Kidney (tissue), 13 donors: ENCODE measurements at regions not wholly inside any gene's neighbourhood (a gene's known extent, or its start where the extent isn't known, plus 50 kb on each side); places are given as distances from the start of the nearest gene placed in this dataset.

Experiments
- DNase-seq, 5 donors: peaks; one replicate each; pipeline ENCODE4 v3.0.0-alpha.2; 2013 to 2020
- FAIRE-seq: peaks from 2 replicates; lab custom pipeline; 2012; peaks lifted over from hg19 to GRCh38; lab: Jason Lieb, UNC
- H3K27ac ChIP-seq, 2 donors: one replicate each; pipeline ENCODE4 v1.7.0; 2013; ENCODE audit warnings: low read depth in 2 of 2, low read length in 2 of 2, inconsistent platforms in 1 of 2
- H3K27me3 ChIP-seq: one replicate; pipeline ENCODE4 v1.7.1; 2013; ENCODE audit warnings: low read length, inconsistent platforms; ENCODE audit not compliant: control insufficient read depth, insufficient read depth
- H3K36me3 ChIP-seq, 3 donors: one replicate each; pipeline versions ENCODE4 v1.7.0 to v1.7.1; 2013; ENCODE audit warnings: low read length in 3 of 3, control low read depth in 1 of 3, inconsistent platforms in 1 of 3; ENCODE audit not compliant: insufficient read depth in 3 of 3, control insufficient read depth in 2 of 3
- H3K4me1 ChIP-seq, 3 donors: one replicate each; pipeline versions ENCODE4 v1.7.0 to v1.7.1; 2013; ENCODE audit warnings: low read length in 3 of 3, inconsistent platforms in 1 of 3, low read depth in 1 of 3; ENCODE audit not compliant: control insufficient read depth in 2 of 3, insufficient read depth in 2 of 3
- H3K4me3 ChIP-seq, 3 donors: one replicate each; pipeline versions ENCODE4 v1.7.0 to v1.8.1; 2013; ENCODE audit warnings: low read length in 3 of 3, control low read depth in 1 of 3, inconsistent platforms in 1 of 3
- H3K9ac ChIP-seq, 3 donors: one replicate each; pipeline versions ENCODE4 v1.7.0 to v1.7.1; 2013; ENCODE audit warnings: low read length in 3 of 3, control low read depth in 1 of 3, inconsistent platforms in 1 of 3
- H3K9me3 ChIP-seq, 3 donors: one replicate each; pipeline versions ENCODE4 v1.7.0 to v1.7.1; 2013; ENCODE audit warnings: low read length in 3 of 3, control low read depth in 1 of 3, inconsistent platforms in 1 of 3; ENCODE audit not compliant: control insufficient read depth in 2 of 3, insufficient read depth in 1 of 3
- intact Hi-C: fragments of 100-400 bp; cut with DNase I; formaldehyde crosslinking; loops from one replicate; pipeline ENCODE4 v1.11.1; 2022
- TF ChIP-seq, protein P1 (sequence below): IDR thresholded peaks from 3 replicates; pipeline ENCODE4 v1.5.1; 2012; ENCODE audit warnings: mild to moderate bottlenecking, moderate library complexity, borderline replicate concordance; ENCODE audit not compliant: insufficient read depth; ENCODE audit errors: extremely low read depth
- donor health status: control.
- donor health status: control.
- donor health status: control.
- donor health status: control.
- donor health status: control.
- donor health status: DM: yes; HTN: yes; CAD: no.
- donor health status: Normal renal cell carcinoma (clear cell type).

DNA sequence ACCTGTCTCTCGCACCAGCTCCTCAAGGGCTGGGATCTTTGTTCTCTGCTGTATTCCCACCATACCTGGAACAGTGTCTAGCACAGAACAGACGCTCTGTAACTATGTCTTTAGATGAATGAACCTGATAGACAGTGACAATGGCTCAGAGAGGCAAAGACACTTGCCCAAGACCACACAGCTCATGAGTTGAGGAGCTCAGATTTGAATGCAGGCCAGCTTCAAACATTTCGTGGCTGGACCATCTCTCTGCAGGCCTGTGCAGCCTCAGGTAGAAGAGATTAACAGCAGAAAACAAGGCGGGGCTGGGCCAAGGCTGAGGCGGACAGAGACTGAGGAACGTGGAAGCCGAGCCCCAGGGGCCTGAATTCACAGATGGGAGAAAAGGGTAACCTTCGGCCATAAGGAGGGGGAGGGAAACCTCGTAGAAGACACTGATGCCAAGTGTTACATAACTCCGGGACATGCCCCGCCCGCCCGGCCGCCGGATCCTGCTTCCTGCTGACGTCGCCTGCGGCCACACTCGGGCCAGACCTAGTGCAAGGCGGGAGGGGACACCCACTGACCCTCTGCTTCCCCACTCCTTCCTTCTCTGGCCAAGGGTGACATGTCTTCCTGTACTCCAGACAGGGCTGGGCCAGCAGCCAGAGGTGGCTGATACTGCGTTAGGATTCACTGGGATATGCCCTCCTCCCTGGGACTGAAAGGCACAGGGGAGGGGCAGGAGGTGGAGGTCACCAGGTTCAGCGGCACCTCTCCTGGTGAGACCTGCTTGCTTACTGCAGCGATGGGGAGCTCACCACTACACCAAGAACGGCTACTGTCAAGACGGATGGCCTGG is 86.8 kb downstream of the RFLNA start:
- Histone ChIP-seq H3K9me3 (no peaks in the 10 kb centered on the region), H3K4me1 (peaks cover 0 to 41% (median 23%) of the 10 kb centered on the region in 3 donors), H3K27me3 (no peaks in the 10 kb centered on the region), H3K9ac (peak overlapping the region in 1 of 3 donors; percentile 49), H3K36me3 (peaks cover 0 to 29% (median 17%) of the 10 kb centered on the region in 3 donors), H3K4me3 (peak overlapping the region in 1 of 3 donors; percentile 0), H3K27ac (peak overlapping the region; percentile 66 to 95)
- TF ChIP-seq, protein P1, sequence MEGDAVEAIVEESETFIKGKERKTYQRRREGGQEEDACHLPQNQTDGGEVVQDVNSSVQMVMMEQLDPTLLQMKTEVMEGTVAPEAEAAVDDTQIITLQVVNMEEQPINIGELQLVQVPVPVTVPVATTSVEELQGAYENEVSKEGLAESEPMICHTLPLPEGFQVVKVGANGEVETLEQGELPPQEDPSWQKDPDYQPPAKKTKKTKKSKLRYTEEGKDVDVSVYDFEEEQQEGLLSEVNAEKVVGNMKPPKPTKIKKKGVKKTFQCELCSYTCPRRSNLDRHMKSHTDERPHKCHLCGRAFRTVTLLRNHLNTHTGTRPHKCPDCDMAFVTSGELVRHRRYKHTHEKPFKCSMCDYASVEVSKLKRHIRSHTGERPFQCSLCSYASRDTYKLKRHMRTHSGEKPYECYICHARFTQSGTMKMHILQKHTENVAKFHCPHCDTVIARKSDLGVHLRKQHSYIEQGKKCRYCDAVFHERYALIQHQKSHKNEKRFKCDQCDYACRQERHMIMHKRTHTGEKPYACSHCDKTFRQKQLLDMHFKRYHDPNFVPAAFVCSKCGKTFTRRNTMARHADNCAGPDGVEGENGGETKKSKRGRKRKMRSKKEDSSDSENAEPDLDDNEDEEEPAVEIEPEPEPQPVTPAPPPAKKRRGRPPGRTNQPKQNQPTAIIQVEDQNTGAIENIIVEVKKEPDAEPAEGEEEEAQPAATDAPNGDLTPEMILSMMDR: no peak
- DNase-seq (peak in 3 of 5 donors; percentile 26 to 98 (median 74)), FAIRE-seq (peak; percentile 35)
- intact Hi-C loops: no loop called here

DNA sequence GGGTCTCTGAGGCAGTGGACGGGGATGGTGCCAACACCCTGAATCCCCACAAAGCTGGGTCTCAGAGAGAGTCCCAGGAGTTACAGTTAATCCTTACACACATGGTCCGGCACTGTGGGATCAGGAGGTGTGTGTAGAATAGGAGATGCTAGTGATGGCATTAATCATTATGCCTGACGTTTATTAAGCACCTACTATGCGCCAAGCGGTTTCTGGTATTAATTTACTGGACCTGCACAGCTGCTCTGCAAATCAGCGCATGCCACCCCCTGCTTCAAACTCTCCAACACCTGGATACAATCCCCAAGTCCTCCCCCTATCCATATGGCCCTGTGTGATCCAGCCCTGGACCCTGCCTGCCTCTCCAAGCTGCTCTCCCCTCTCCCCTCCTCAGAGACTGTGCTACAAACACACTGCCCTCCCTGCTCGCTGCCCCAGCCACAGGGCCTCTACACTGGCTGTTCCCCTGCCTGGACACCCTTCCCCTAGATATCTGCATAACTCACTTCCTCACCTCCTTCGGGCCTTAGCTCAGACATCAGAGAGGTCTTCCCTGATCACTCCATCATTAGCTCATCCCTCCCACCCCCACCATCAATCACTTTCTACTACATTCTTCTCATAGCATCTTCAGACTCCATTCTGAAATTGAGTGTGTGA is 86.0 kb downstream of the RFLNA start:
- TF ChIP-seq, protein P1: no peak
- FAIRE-seq (no peak), DNase-seq (no peak)
- Histone ChIP-seq H3K27ac (peak overlapping the region; percentile 66 to 93), H3K27me3 (no peaks in the 10 kb centered on the region), H3K4me3 (peak overlapping the region in 1 of 3 donors; percentile 0), H3K9ac (peak overlapping the region in 1 of 3 donors; percentile 49), H3K9me3 (no peaks in the 10 kb centered on the region), H3K36me3 (peaks cover 0 to 34% (median 18%) of the 10 kb centered on the region in 3 donors), H3K4me1 (peaks cover 0 to 36% (median 23%) of the 10 kb centered on the region in 3 donors)
- intact Hi-C loops: no loop called here

DNA sequence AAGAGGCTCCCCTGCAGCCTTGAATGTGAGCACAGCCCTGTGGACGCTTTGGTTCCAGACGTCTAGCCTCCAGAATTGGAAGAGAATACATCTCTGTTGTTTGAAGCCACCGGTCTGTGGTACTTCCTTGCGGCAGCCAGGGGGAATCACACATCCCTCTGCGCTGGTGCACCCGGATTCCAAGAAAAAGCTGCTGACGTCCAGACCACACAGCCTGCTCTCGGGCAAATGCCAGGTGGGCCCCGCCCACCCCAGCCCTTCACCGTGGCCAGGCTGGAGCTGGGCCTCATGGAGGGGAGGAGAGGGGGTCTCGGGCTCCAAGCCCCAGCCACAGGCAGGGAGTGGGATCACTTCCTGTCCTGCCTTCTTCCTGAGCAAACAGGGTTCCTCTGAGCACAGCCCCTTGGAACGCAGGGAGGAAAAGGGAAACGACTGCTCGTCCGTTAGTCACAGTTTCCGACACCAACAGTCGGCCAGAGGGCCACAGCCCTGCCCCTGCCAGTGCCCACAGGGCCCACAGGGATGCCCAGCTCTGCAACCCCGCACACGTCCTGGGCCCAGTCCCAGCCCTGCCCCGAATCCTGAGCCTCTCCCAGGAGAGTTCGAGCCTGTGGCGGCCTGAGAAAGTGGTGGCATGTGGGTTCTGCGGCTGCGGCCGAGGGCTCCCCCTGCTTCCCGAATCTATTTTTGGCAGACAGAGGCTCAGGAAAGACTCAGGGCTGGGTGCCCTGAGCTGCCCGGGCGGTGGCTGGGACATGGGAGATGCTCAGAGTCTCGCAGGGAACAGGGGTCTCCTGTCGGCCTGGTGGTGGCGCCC is 85.3 kb downstream of the RFLNA start:
- intact Hi-C loops: no loop called here

More for the DNA sequence above, 85.3 kb downstream of the RFLNA start:
- H3K36me3 ChIP-seq: peaks cover 0 to 36% (median 18%) of the 10 kb centered on the region in 3 donors
- H3K27ac ChIP-seq: peak overlapping the region; percentile 66 to 93
- DNase-seq: peak in 4 of 5 donors; percentile 55 to 85 (median 74)
- no peaks in the 10 kb centered on the region for H3K9me3 ChIP-seq
- peaks cover 0 to 35% (median 23%) of the 10 kb centered on the region in 3 donors for H3K4me1 ChIP-seq
- no peak overlapping the region for H3K4me3 ChIP-seq
- TF ChIP-seq, protein P1: peak; percentile 15
- peak overlapping the region in 1 of 3 donors; percentile 27 for H3K9ac ChIP-seq
- FAIRE-seq: no peak
- no peaks in the 10 kb centered on the region for H3K27me3 ChIP-seq
